ENCODE measurements at regions not wholly inside any gene's neighbourhood (a gene's known extent, or its start where the extent isn't known, plus 50 kb on each side); places are given as distances from the start of the nearest gene placed in this dataset.

DNA sequence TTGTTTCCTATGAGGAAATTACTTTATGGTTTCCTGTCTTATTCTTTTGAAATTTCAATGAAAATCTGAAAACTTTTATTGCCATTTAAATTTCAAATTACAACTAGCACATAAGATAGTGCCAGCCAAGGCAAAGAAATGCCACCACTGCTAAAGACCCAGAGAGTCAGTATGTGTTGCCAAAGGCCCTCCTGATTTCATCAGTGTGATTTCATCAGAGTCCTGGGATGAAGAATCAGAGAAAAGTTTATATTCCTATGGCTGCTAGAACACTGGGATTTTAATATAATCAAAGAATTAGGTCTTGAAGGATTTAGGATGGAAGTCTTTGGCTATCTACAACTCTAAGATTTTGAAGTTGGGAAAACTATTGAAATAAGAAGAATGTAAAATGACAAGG is 434.2 kb upstream of the CCDC54 start:
- Mint-ChIP-seq H3K4me1 (ENCODE audit: low read depth, unreplicated experiment) (no peaks in the 10 kb centered on the region), H3K27me3 (ENCODE audit: unreplicated experiment) (no peaks in the 10 kb centered on the region), H3K27ac (ENCODE audit: unreplicated experiment) (no peak overlapping the region), H3K9me3 (ENCODE audit: unreplicated experiment) (peaks cover 1% of the 10 kb centered on the region), H3K4me3 (ENCODE audit: unreplicated experiment) (no peak overlapping the region), H3K36me3 (ENCODE audit: unreplicated experiment) (no peaks in the 10 kb centered on the region)
- no peak for DNase-seq
- TF ChIP-seq, protein P1, sequence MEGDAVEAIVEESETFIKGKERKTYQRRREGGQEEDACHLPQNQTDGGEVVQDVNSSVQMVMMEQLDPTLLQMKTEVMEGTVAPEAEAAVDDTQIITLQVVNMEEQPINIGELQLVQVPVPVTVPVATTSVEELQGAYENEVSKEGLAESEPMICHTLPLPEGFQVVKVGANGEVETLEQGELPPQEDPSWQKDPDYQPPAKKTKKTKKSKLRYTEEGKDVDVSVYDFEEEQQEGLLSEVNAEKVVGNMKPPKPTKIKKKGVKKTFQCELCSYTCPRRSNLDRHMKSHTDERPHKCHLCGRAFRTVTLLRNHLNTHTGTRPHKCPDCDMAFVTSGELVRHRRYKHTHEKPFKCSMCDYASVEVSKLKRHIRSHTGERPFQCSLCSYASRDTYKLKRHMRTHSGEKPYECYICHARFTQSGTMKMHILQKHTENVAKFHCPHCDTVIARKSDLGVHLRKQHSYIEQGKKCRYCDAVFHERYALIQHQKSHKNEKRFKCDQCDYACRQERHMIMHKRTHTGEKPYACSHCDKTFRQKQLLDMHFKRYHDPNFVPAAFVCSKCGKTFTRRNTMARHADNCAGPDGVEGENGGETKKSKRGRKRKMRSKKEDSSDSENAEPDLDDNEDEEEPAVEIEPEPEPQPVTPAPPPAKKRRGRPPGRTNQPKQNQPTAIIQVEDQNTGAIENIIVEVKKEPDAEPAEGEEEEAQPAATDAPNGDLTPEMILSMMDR (IDR thresholded peaks at IDR 0.05; ENCODE audit: partially characterized antibody, unreplicated experiment) = no peak

DNA sequence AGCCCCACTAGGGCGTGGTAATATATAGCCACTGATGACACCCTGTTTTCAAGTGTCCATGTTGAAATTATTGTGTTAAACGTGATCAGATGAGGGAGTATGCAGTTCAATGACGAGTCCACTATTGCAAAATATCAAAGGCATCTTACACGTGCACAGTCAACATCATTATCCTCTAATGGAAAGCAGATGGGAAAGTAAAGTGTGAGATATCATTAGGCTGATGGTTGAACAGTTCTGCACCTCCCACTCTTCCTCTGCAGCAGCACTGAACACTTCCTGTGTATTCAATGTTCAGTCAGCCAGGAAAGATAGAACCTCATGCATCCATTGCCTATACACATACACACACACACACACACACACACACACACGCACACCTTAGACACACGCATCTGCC is 431.8 kb upstream of the CCDC54 start:
- Mint-ChIP-seq H3K9me3 (ENCODE audit: unreplicated experiment) (no peaks in the 10 kb centered on the region), H3K27ac (ENCODE audit: unreplicated experiment) (no peak overlapping the region), H3K4me1 (ENCODE audit: low read depth, unreplicated experiment) (no peaks in the 10 kb centered on the region), H3K36me3 (ENCODE audit: unreplicated experiment) (no peaks in the 10 kb centered on the region), H3K27me3 (ENCODE audit: unreplicated experiment) (no peaks in the 10 kb centered on the region), H3K4me3 (ENCODE audit: unreplicated experiment) (no peak overlapping the region)
- TF ChIP-seq, protein P1 (IDR thresholded peaks at IDR 0.05; ENCODE audit: partially characterized antibody, unreplicated experiment) = no peak
- no peak for DNase-seq

GRCh38 chr3:106946866-106947265 is 430.4 kb upstream of the CCDC54 start:
- H3K36me3 Mint-ChIP-seq (ENCODE audit: unreplicated experiment) = no peaks in the 10 kb centered on the region
- no peaks in the 10 kb centered on the region for H3K9me3 Mint-ChIP-seq (ENCODE audit: unreplicated experiment)
- no peak overlapping the region for H3K4me3 Mint-ChIP-seq (ENCODE audit: unreplicated experiment)
- H3K27ac Mint-ChIP-seq (ENCODE audit: unreplicated experiment) = no peak overlapping the region
- no peaks in the 10 kb centered on the region for H3K27me3 Mint-ChIP-seq (ENCODE audit: unreplicated experiment)
- no peak for DNase-seq
- no peaks in the 10 kb centered on the region for H3K4me1 Mint-ChIP-seq (ENCODE audit: low read depth, unreplicated experiment)
- TF ChIP-seq, protein P1 (IDR thresholded peaks at IDR 0.05; ENCODE audit: partially characterized antibody, unreplicated experiment) = no peak

DNA sequence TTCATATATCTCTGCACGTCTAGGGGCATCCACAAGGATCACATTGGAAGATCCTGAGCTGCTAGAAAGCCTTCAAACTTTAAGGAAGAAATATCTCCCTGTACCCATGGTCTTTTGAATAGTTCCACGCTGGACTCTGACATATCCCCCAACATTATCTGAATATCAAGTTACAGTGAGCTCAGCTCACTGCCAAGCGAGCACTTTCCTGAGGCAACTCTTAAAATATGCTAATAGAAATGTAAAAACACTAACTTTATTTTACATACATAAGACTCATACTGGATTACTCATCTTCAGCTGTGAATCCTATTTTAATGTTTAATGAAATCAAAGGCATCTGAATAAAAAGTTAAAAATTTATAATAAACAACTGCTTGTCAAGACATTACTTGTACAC is 420.2 kb upstream of the CCDC54 start:
- Mint-ChIP-seq H3K27me3 (ENCODE audit: unreplicated experiment) (no peaks in the 10 kb centered on the region), H3K36me3 (ENCODE audit: unreplicated experiment) (no peaks in the 10 kb centered on the region), H3K4me1 (ENCODE audit: low read depth, unreplicated experiment) (no peaks in the 10 kb centered on the region), H3K4me3 (ENCODE audit: unreplicated experiment) (no peak overlapping the region), H3K9me3 (ENCODE audit: unreplicated experiment) (peaks cover 1% of the 10 kb centered on the region), H3K27ac (ENCODE audit: unreplicated experiment) (no peak overlapping the region)
- TF ChIP-seq, protein P1 (IDR thresholded peaks at IDR 0.05; ENCODE audit: partially characterized antibody, unreplicated experiment) = no peak
- no peak for DNase-seq

DNA sequence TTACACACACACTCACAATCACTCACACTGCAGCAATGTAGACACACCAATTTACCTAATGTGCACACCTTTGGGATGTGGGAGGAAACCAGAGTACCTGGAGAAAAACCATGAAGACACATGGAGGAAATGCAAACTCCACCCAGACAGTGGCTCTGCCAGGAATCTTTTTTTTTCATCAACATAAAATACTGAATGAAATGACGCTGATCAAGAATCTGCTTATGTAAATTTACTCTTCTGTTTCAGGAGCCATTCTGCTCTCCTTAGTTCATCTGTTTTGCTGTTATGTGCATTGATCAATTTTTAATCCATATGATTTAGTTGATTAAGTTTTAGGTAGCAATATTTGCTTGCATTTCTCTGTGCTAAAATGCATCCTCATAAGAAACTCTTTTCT is 414.2 kb upstream of the CCDC54 start:
- Mint-ChIP-seq H3K27ac (ENCODE audit: unreplicated experiment) (no peak overlapping the region), H3K36me3 (ENCODE audit: unreplicated experiment) (no peaks in the 10 kb centered on the region), H3K27me3 (ENCODE audit: unreplicated experiment) (no peaks in the 10 kb centered on the region), H3K4me1 (ENCODE audit: low read depth, unreplicated experiment) (no peaks in the 10 kb centered on the region), H3K4me3 (ENCODE audit: unreplicated experiment) (no peak overlapping the region), H3K9me3 (ENCODE audit: unreplicated experiment) (no peaks in the 10 kb centered on the region)
- DNase-seq = no peak
- TF ChIP-seq, protein P1 (IDR thresholded peaks at IDR 0.05; ENCODE audit: partially characterized antibody, unreplicated experiment) = no peak

Measured in glutamatergic neuron (in vitro differentiated cells).